HCT116 (cell line): ENCODE measurements at regions not wholly inside any gene's neighbourhood (a gene's known extent, or its start where the extent isn't known, plus 50 kb on each side); places are given as distances from the start of the nearest gene placed in this dataset.

Experiments used
- ATAC-seq: fragments of 200-7000 bp; cut with Tn5 transposase; 2 replicates; pipeline ENCODE4 v1.9.1; 2020; ENCODE audit warnings: mild to moderate bottlenecking, moderate library complexity
- BruUV-seq: library from RNA; stranded (reverse); fragments of 400-500 nt; replicated peaks from 2 replicates; lab custom pipeline; 2021; lab: Mats Ljungman, UMichigan
- CTCF ChIA-PET: fragments of 300-600 bp; sonication (Branson Sonifier 250); formaldehyde crosslinking; loops from one replicate; lab custom pipeline; 2021; ENCODE audit warnings: antibody characterized with exemption; lab: Charles Lee
- POLR2A ChIA-PET: fragments of 300-600, 350-600 bp; sonication (Branson Sonifier 250); formaldehyde crosslinking; loops from one replicate; lab custom pipeline; 2021; ENCODE audit warnings: antibody characterized with exemption; lab: Charles Lee
- RAD21 ChIA-PET, 2 experiments: fragments of 300-600 bp; sonication (Branson Sonifier 250); formaldehyde crosslinking; loops; one replicate each; lab custom pipeline; 2023; ENCODE audit warnings: low total read pairs in 2 of 2; ENCODE audit not compliant: uncharacterized antibody in 2 of 2, unreplicated experiment in 2 of 2, low non-redundant PET in 1 of 2; lab: Charles Lee
- DNase-seq: peaks from one replicate; pipeline ENCODE4 v3.0.0-alpha.2; 2010; ENCODE audit warnings: low read depth, low spot score
- H2AFZ ChIP-seq: fragments of 200-600 bp; shearing (Covaris generic), sonication (generic); 2 replicates; pipeline ENCODE4 v1.6.1; 2017; ENCODE audit warnings: low read depth, mixed run types, mixed read lengths, antibody characterized with exemption, low read length; ENCODE audit not compliant: poor library complexity, severe bottlenecking
- H3K27ac ChIP-seq: 2 replicates; pipeline ENCODE4 v1.5.1; 2012; ENCODE audit warnings: low read depth, low read length
- H3K27me3 ChIP-seq: fragments of 200-600 bp; sonication (generic); 2 replicates; pipeline ENCODE4 v1.6.1; 2016; ENCODE audit warnings: mixed run types, low read length, mixed read lengths; ENCODE audit not compliant: insufficient read depth
- H3K36me3 ChIP-seq, 2 experiments: fragments of 200-500 bp in 1 of 2; fragments of 200-600 bp in 1 of 2; sonication (Bioruptor generic) in 1 of 2; sonication (generic) in 1 of 2; 2 replicates each; pipeline versions ENCODE4 v1.5.1 to v1.6.1; 2014 to 2016; ENCODE audit warnings: low read length in 2 of 2, inconsistent platforms in 1 of 2, mixed read lengths in 1 of 2, mixed run types in 1 of 2; ENCODE audit not compliant: insufficient read depth in 2 of 2, control insufficient read depth in 1 of 2
- H3K4me1 ChIP-seq, 2 experiments: fragments of 200-600 bp in 1 of 2; sonication (generic) in 1 of 2; 2 replicates each; pipeline versions ENCODE4 v1.5.1 to v1.6.1; 2012 to 2017; ENCODE audit warnings: low read length in 2 of 2, inconsistent platforms in 1 of 2, mild to moderate bottlenecking in 1 of 2, mixed read lengths in 1 of 2, mixed run types in 1 of 2, moderate library complexity in 1 of 2; ENCODE audit not compliant: insufficient read depth in 2 of 2, control insufficient read depth in 1 of 2
- H3K4me2 ChIP-seq: fragments of 200-600 bp; sonication (generic); 2 replicates; pipeline ENCODE4 v1.6.1; 2017; ENCODE audit warnings: mixed run types, low read length, mixed read lengths
- H3K4me3 ChIP-seq, 2 experiments: fragments of 200-600 bp in 1 of 2; sonication (generic) in 1 of 2; replicated peaks in 1 of 2; 2 replicates each; pipeline ENCODE4 v1.5.1; 2011 to 2016; ENCODE audit warnings: low read length in 2 of 2, control low read depth in 1 of 2, low read depth in 1 of 2, mild to moderate bottlenecking in 1 of 2, mixed read lengths in 1 of 2, mixed run types in 1 of 2
- H3K79me2 ChIP-seq: fragments of 200-600 bp; sonication (generic); 2 replicates; pipeline ENCODE4 v1.6.1; 2017; ENCODE audit warnings: mild to moderate bottlenecking, mixed run types, low read length, moderate library complexity, mixed read lengths; ENCODE audit not compliant: insufficient read depth
- H3K9ac ChIP-seq: fragments of 200-600 bp; sonication (generic); 2 replicates; pipeline ENCODE4 v1.6.1; 2016; ENCODE audit warnings: low read length, mixed read lengths
- H3K9me2 ChIP-seq: fragments of 200-600 bp; sonication (generic), shearing (Covaris generic); 2 replicates; pipeline ENCODE4 v1.6.1; 2017; ENCODE audit warnings: mixed run types, mild to moderate bottlenecking, moderate library complexity; ENCODE audit not compliant: insufficient read depth
- H3K9me3 ChIP-seq, 2 experiments: fragments of 200-500 bp in 1 of 2; fragments of 200-600 bp in 1 of 2; sonication (Bioruptor generic) in 1 of 2; sonication (generic) in 1 of 2; 2 replicates each; pipeline ENCODE4 v1.6.1; 2014 to 2017; ENCODE audit warnings: low read length in 2 of 2, mixed read lengths in 2 of 2, inconsistent platforms in 1 of 2, low read depth in 1 of 2, mild to moderate bottlenecking in 1 of 2, mixed run types in 1 of 2, moderate library complexity in 1 of 2; ENCODE audit not compliant: control insufficient read depth in 1 of 2, insufficient read depth in 1 of 2
- H4K20me1 ChIP-seq: fragments of 200-600 bp; sonication (generic), shearing (Covaris generic); 2 replicates; pipeline ENCODE4 v1.6.1; 2017; ENCODE audit warnings: mixed run types, mild to moderate bottlenecking, moderate library complexity; ENCODE audit not compliant: insufficient read depth
- CBX3 ChIP-seq: IDR thresholded peaks from 2 replicates; pipeline ENCODE4 v1.6.1; 2012; ENCODE audit warnings: low read depth
- EGR1 ChIP-seq: IDR thresholded peaks from 2 replicates; pipeline ENCODE4 v1.6.1; 2012; ENCODE audit warnings: low read depth
- EZH2 ChIP-seq: fragments of 200-600 bp; sonication (generic); IDR thresholded peaks from 2 replicates; pipeline ENCODE4 v1.6.1; 2017; ENCODE audit warnings: antibody characterized with exemption, mixed run types
- EZH2phosphoT487 ChIP-seq: fragments of 200-600 bp; IDR thresholded peaks from 2 replicates; pipeline ENCODE4 v1.6.1; 2018; ENCODE audit warnings: antibody characterized with exemption, borderline replicate concordance
- FOSL1 ChIP-seq: IDR thresholded peaks from 2 replicates; pipeline ENCODE4 v1.6.1; 2012; ENCODE audit warnings: low read depth
- JUND ChIP-seq: IDR thresholded peaks from 2 replicates; pipeline ENCODE4 v1.6.1; 2012
- POLR2AphosphoS5 ChIP-seq: IDR thresholded peaks from 2 replicates; pipeline ENCODE4 v1.6.1; 2011; ENCODE audit warnings: mild to moderate bottlenecking, low read depth, low read length, moderate library complexity
- RAD21 ChIP-seq: IDR thresholded peaks from 2 replicates; pipeline ENCODE4 v1.6.1; 2012; ENCODE audit warnings: low read depth, mild to moderate bottlenecking
- SIN3A ChIP-seq: IDR thresholded peaks from 2 replicates; pipeline ENCODE4 v1.6.1; 2012; ENCODE audit warnings: low read depth
- SP1 ChIP-seq: IDR thresholded peaks from 2 replicates; pipeline ENCODE4 v1.6.1; 2012; ENCODE audit warnings: low read depth
- SRF ChIP-seq: IDR thresholded peaks from 2 replicates; pipeline ENCODE4 v1.6.1; 2012; ENCODE audit warnings: low read depth
- YY1 ChIP-seq: IDR thresholded peaks from 2 replicates; pipeline ENCODE4 v1.6.1; 2011; ENCODE audit warnings: low read length, low read depth, moderate library complexity, mild to moderate bottlenecking; ENCODE audit not compliant: insufficient replicate concordance; ENCODE audit errors: extremely low read depth
- intact Hi-C: fragments of 100-400 bp; cut with micrococcal nuclease; formaldehyde crosslinking; loops from 2 replicates; pipeline ENCODE4 v1.10.0; 2022
- TF ChIP-seq, protein P1 (sequence below): IDR thresholded peaks from 2 replicates; pipeline ENCODE4 v1.6.1; 2011; ENCODE audit warnings: mild to moderate bottlenecking, low read length, moderate library complexity; ENCODE audit not compliant: insufficient replicate concordance; ENCODE audit errors: extremely low read depth
- TF ChIP-seq, protein P2 (sequence below): IDR thresholded peaks from 2 replicates; pipeline ENCODE4 v1.6.1; 2012
- TF ChIP-seq, protein P3 (sequence below): IDR thresholded peaks from 2 replicates; pipeline ENCODE4 v1.6.1; 2012; ENCODE audit warnings: low read depth

DNA sequence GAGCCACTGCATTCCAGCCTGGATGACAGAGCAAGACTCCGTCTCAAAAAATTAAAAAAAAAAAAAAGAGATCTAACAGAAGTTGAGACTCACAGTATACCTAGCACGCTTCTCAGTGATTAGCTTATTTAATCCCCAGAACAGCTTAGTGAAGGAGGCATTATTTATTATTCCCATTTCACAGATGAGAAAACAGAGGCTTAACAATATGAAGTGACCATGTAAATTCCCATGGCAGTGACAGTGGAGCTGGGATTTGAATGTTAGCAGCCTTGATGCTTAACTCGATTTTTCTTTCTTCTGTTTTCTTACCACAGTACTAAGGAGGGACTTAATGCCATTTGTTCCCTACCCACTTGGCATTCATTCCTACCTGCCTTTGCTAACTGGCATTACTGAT is 89.9 kb upstream of the ZNF217 start (continued):
- TF ChIP-seq, protein P1, sequence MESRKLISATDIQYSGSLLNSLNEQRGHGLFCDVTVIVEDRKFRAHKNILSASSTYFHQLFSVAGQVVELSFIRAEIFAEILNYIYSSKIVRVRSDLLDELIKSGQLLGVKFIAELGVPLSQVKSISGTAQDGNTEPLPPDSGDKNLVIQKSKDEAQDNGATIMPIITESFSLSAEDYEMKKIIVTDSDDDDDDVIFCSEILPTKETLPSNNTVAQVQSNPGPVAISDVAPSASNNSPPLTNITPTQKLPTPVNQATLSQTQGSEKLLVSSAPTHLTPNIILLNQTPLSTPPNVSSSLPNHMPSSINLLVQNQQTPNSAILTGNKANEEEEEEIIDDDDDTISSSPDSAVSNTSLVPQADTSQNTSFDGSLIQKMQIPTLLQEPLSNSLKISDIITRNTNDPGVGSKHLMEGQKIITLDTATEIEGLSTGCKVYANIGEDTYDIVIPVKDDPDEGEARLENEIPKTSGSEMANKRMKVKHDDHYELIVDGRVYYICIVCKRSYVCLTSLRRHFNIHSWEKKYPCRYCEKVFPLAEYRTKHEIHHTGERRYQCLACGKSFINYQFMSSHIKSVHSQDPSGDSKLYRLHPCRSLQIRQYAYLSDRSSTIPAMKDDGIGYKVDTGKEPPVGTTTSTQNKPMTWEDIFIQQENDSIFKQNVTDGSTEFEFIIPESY = no peak
- no peak for TF ChIP-seq RAD21
- TF ChIP-seq SIN3A = no peak

DNA sequence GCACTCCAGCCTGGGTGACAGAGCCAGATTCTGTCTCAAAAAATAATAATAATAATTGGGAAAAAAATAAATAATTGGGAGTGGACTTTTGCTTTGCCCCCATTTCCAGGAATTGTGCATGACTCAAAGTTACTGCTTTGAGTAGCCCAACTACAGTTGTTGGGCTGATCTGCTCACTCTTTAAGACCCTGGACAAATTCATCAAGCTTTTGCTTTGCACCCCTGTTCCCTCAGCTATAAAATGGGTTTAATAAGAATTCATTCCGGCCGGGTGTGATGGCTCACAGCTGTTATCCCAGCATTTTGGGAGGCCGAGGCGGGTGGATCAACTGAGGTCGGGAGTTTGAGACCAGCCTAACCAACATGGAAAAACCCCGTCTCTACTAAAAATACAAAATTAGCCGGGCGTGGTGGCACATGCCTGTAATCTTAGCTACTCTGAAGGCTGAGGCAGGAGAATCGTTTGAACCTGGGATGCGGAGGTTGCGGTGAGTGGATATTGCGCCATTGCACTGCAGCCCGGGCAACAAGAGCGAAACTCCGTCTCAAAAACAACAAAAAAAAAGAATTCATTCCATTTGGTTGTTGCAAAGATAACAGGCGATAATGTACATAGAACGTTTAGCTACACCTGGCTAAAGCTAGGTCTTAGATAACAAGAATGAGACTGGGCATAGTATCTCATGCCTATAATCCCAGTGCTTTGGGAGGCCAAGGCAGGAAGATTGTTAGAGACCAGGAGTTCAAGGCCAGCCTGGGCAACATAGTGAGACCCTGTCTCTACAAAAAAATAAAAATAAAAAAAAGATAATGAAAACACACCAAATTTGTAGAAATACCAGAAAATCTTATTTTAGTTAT is 87.9 kb upstream of the ZNF217 start:
- POLR2A ChIA-PET = interaction anchor here (0.6 kb wide), 1 partner anchor 60 kb away, joined by 3 read pairs; no protein-coding TSS in a partner anchor
- no peak for TF ChIP-seq SP1
- TF ChIP-seq FOSL1 = no peak
- TF ChIP-seq, protein P2, sequence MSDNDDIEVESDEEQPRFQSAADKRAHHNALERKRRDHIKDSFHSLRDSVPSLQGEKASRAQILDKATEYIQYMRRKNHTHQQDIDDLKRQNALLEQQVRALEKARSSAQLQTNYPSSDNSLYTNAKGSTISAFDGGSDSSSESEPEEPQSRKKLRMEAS = no peak
- no peak for TF ChIP-seq EZH2
- TF ChIP-seq JUND = no peak
- no peak for TF ChIP-seq SRF
- TF ChIP-seq, protein P1 = no peak
- no peak for TF ChIP-seq YY1
- TF ChIP-seq, protein P3, sequence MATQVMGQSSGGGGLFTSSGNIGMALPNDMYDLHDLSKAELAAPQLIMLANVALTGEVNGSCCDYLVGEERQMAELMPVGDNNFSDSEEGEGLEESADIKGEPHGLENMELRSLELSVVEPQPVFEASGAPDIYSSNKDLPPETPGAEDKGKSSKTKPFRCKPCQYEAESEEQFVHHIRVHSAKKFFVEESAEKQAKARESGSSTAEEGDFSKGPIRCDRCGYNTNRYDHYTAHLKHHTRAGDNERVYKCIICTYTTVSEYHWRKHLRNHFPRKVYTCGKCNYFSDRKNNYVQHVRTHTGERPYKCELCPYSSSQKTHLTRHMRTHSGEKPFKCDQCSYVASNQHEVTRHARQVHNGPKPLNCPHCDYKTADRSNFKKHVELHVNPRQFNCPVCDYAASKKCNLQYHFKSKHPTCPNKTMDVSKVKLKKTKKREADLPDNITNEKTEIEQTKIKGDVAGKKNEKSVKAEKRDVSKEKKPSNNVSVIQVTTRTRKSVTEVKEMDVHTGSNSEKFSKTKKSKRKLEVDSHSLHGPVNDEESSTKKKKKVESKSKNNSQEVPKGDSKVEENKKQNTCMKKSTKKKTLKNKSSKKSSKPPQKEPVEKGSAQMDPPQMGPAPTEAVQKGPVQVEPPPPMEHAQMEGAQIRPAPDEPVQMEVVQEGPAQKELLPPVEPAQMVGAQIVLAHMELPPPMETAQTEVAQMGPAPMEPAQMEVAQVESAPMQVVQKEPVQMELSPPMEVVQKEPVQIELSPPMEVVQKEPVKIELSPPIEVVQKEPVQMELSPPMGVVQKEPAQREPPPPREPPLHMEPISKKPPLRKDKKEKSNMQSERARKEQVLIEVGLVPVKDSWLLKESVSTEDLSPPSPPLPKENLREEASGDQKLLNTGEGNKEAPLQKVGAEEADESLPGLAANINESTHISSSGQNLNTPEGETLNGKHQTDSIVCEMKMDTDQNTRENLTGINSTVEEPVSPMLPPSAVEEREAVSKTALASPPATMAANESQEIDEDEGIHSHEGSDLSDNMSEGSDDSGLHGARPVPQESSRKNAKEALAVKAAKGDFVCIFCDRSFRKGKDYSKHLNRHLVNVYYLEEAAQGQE = no peak
- no peak for TF ChIP-seq POLR2AphosphoS5
- TF ChIP-seq CBX3 = no peak
- no peak for TF ChIP-seq EGR1
- no peak for TF ChIP-seq EZH2phosphoT487

More for the DNA sequence above, 87.9 kb upstream of the ZNF217 start:
- no peak overlapping the region for H2AFZ ChIP-seq
- ATAC-seq (no peak), DNase-seq (no peak)
- H4K20me1 ChIP-seq = no peaks in the 10 kb centered on the region
- no peak overlapping the region for H3K27ac ChIP-seq
- no peaks in the 10 kb centered on the region for H3K9me2 ChIP-seq
- CTCF ChIA-PET = no interaction called here
- intact Hi-C loops = no loop called here
- no peak overlapping the region for H3K4me3 ChIP-seq
- H3K36me3 ChIP-seq = no peaks in the 10 kb centered on the region
- H3K9ac ChIP-seq = no peak overlapping the region
- no peak overlapping the region for H3K4me2 ChIP-seq
- BruUV-seq = no TSS peak
- RAD21 ChIA-PET = no interaction called here
- no peaks in the 10 kb centered on the region for H3K9me3 ChIP-seq
- no peaks in the 10 kb centered on the region for H3K79me2 ChIP-seq
- H3K4me1 ChIP-seq = peaks cover 4 to 9% of the 10 kb centered on the region in 2 experiments; a peak in 2 of 4 replicates
- H3K27me3 ChIP-seq = no peaks in the 10 kb centered on the region
